ENCODE measurements at regions not wholly inside any gene's neighbourhood (a gene's known extent, or its start where the extent isn't known, plus 50 kb on each side); places are given as distances from the start of the nearest gene placed in this dataset.
"Not testable (repeated sequence)": the region's sequence is repeated elsewhere in the genome, so short reads cannot be mapped to it uniquely, and the experiment has no call there.

DNA sequence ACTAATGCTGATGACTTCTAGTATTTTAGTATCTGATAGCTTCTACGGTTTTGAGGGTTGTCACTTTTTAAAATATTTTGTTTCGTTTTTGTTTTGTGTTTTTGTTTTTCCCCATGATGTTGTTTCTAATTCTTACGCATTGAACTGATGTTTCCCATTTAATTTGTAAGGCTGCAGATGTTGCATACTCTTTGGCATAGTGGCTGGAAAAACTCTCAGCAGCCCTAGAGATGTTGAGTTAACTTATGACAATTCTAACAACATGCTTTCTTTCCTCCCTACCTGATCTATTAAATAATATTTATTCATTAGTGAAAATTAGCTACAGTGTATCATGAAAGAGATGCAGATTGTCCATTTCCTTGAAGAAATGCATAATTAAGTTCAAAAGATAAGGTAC lies 559.3 kb upstream of the GRM7 start:
- intact Hi-C loops (cut with DNase I; ENCODE audit: low total_unique reads), result no loop called here
- TF ChIP-seq POLR2A (IDR thresholded peaks at IDR 0.05), result no peak
- TF ChIP-seq POLR2AphosphoS5 (IDR thresholded peaks at IDR 0.05), result no peak
- Histone ChIP-seq H3K36me3 (no peaks in the 10 kb centered on the region), H3K4me3 (no peak overlapping the region), H3K27me3 (replicated peaks in 1 of 7) (no peaks in the 10 kb centered on the region), H3K4me1 (no peaks in the 10 kb centered on the region), H3K9me3 (peaks cover 0 to 38% (median 35%) of the 10 kb centered on the region in 8 donors), H3K27ac (no peak overlapping the region)
- DNase-seq, result no peak
- 77 to 85% (median 78%) methylated on average over 3 of the region's 3 CpGs for WGBS, 5 donors

- 93 to 98% (median 94%) methylated on average over 4 of the region's 4 CpGs for WGBS, 5 donors
- Histone ChIP-seq H3K4me1 (no peaks in the 10 kb centered on the region), H3K36me3 (no peaks in the 10 kb centered on the region), H3K4me3 (no peak overlapping the region), H3K27me3 (replicated peaks in 1 of 7) (no peaks in the 10 kb centered on the region), H3K27ac (no peak overlapping the region), H3K9me3 (peaks cover 0 to 4% (median 0%) of the 10 kb centered on the region in 8 donors)
- intact Hi-C loops (cut with DNase I; ENCODE audit: low total_unique reads), result no loop called here
- DNase-seq, result no peak
- TF ChIP-seq POLR2AphosphoS5 (IDR thresholded peaks at IDR 0.05) (no peak), POLR2A (IDR thresholded peaks at IDR 0.05) (no peak), CTCF (IDR thresholded peaks at IDR 0.05 in 8 of 11, conservative IDR thresholded peaks at IDR 0.05 in 3 of 11) (no peak)
These were observed 545.0 kb upstream of the GRM7 start for GRCh38 chr3:6315906-6316305.

- Histone ChIP-seq H3K4me3 (no peak overlapping the region), H3K27ac (no peak overlapping the region), H3K36me3 (no peaks in the 10 kb centered on the region), H3K9me3 (peaks cover 0 to 2% (median 0%) of the 10 kb centered on the region in 8 donors), H3K4me1 (no peaks in the 10 kb centered on the region), H3K27me3 (replicated peaks in 1 of 7) (no peaks in the 10 kb centered on the region)
- no peak for DNase-seq
- 75 to 90% (median 80%) methylated on average over 3 of the region's 3 CpGs for WGBS, 5 donors
- TF ChIP-seq POLR2A (IDR thresholded peaks at IDR 0.05) (no peak), POLR2AphosphoS5 (IDR thresholded peaks at IDR 0.05) (no peak), CTCF (IDR thresholded peaks at IDR 0.05 in 8 of 11, conservative IDR thresholded peaks at IDR 0.05 in 3 of 11) (no peak)
- intact Hi-C loops (cut with DNase I; ENCODE audit: low total_unique reads), result no loop called here
These were observed 538.9 kb upstream of the GRM7 start for GRCh38 chr3:6321999-6322398.

- H3K4me3 ChIP-seq, result no peak overlapping the region
- H3K27ac ChIP-seq, result no peak overlapping the region
- no peaks in the 10 kb centered on the region for H3K36me3 ChIP-seq
- TF ChIP-seq POLR2A (IDR thresholded peaks at IDR 0.05) (no peak), POLR2AphosphoS5 (IDR thresholded peaks at IDR 0.05) (no peak), CTCF (IDR thresholded peaks at IDR 0.05 in 8 of 11, conservative IDR thresholded peaks at IDR 0.05 in 3 of 11) (no peak)
- no peaks in the 10 kb centered on the region for H3K27me3 ChIP-seq (replicated peaks in 1 of 7)
- DNase-seq, result no peak
- WGBS, 5 donors, result 76 to 87% (median 83%) methylated on average over 6 of the region's 6 CpGs
- peaks cover 0 to 16% (median 5%) of the 10 kb centered on the region in 8 donors for H3K9me3 ChIP-seq
- H3K4me1 ChIP-seq, result no peaks in the 10 kb centered on the region
- intact Hi-C loops (cut with DNase I; ENCODE audit: low total_unique reads), result no loop called here
These were observed 534.1 kb upstream of the GRM7 start for GRCh38 chr3:6326771-6327170.

DNA sequence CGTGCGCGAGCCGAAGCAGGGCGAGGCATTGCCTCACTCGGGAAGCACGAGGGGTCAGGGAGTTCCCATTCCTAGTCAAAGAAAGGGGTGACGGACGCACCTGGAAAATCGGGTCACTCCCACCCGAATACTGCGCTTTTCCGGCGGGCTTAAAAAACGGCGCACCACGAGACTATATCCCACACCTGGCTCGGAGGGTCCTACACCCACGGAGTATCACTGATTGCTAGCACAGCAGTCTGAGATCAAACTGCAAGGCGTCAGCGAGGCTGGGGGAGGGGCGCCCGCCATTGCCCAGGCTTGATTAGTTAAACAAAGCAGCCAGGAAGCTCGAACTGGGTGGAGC lies 520.0 kb upstream of the GRM7 start:
- H3K4me3 ChIP-seq; H3K9me3 ChIP-seq; H3K4me1 ChIP-seq; intact Hi-C loops (cut with DNase I; ENCODE audit: low total_unique reads); H3K36me3 ChIP-seq; H3K27me3 ChIP-seq (replicated peaks in 1 of 7); H3K27ac ChIP-seq; DNase-seq: not testable (repeated sequence)
- WGBS, 5 donors, result 91 to 96% (median 92%) methylated on average over 23 to 24 of the region's 24 CpGs

All from spleen (tissue), 11 donors.